SK-N-SH treated with all-trans-retinoic acid at 6 μM for 48 hours (cell line): ENCODE measurements at regions not wholly inside any gene's neighbourhood (a gene's known extent, or its start where the extent isn't known, plus 50 kb on each side); places are given as distances from the start of the nearest gene placed in this dataset.

ENCODE experiments used
- ATAC-seq: fragments of 200-7000 bp; cut with Tn5 transposase; 3 replicates; pipeline ENCODE4 v1.9.1; 2020; ENCODE audit warnings: mild to moderate bottlenecking, moderate library complexity
- ARNTL ChIP-seq: fragments of 450-650 bp; formaldehyde crosslinking; IDR thresholded peaks from 2 replicates; pipeline ENCODE4 v1.5.0; 2020; ENCODE audit warnings: low read depth, mild to moderate bottlenecking, moderate library complexity, borderline replicate concordance
- BACH2 ChIP-seq: fragments of 250-450 bp; sonication (Bioruptor Pico); IDR thresholded peaks from 2 replicates; pipeline ENCODE4 v1.9.0; 2021; ENCODE audit warnings: mild to moderate bottlenecking, borderline replicate concordance
- CSDC2 ChIP-seq: fragments of 250-450 bp; sonication (Bioruptor Pico); IDR thresholded peaks from 2 replicates; pipeline ENCODE4 v1.5.0; 2020; ENCODE audit warnings: mild to moderate bottlenecking, moderate library complexity
- ESRRG ChIP-seq: fragments of 250-450 bp; sonication (Bioruptor Pico); IDR thresholded peaks from 2 replicates; pipeline ENCODE4 v1.6.1; 2021; ENCODE audit warnings: mild to moderate bottlenecking
- GLIS3 ChIP-seq: fragments of 250-450 bp; sonication (Bioruptor Pico); IDR thresholded peaks from 2 replicates; pipeline ENCODE4 v1.5.0; 2020; ENCODE audit warnings: mild to moderate bottlenecking, moderate library complexity
- ISL1 ChIP-seq: fragments of 250-450 bp; sonication (Bioruptor Pico); IDR thresholded peaks from 2 replicates; pipeline ENCODE4 v2.1.2; 2022; ENCODE audit warnings: mild to moderate bottlenecking, moderate library complexity
- PATZ1 ChIP-seq: fragments of 250-450 bp; sonication (Bioruptor Pico); IDR thresholded peaks from 2 replicates; pipeline ENCODE4 v1.8.0; 2020; ENCODE audit warnings: mild to moderate bottlenecking, moderate library complexity, borderline replicate concordance
- POU6F1 ChIP-seq: fragments of 250-450 bp; sonication (Bioruptor Pico); IDR thresholded peaks from 2 replicates; pipeline ENCODE4 v1.8.0; 2021; ENCODE audit warnings: low read depth, mild to moderate bottlenecking, moderate library complexity, borderline replicate concordance
- PPARA ChIP-seq: fragments of 250-450 bp; sonication (Bioruptor Pico); IDR thresholded peaks from 2 replicates; pipeline ENCODE4 v1.5.0; 2020; ENCODE audit warnings: mild to moderate bottlenecking, borderline replicate concordance
- RARB ChIP-seq: fragments of 250-450 bp; sonication (Bioruptor Pico); IDR thresholded peaks from 2 replicates; pipeline ENCODE4 v1.8.0; 2021; ENCODE audit warnings: mild to moderate bottlenecking, moderate library complexity
- SNAI2 ChIP-seq: fragments of 250-450 bp; sonication (Bioruptor Pico); IDR thresholded peaks from 2 replicates; pipeline ENCODE4 v1.5.0; 2020; ENCODE audit warnings: mild to moderate bottlenecking, moderate library complexity
- TCF4 ChIP-seq: fragments of 250-450 bp; sonication (Bioruptor Pico); IDR thresholded peaks from 2 replicates; pipeline ENCODE4 v1.8.0; 2021; ENCODE audit warnings: mild to moderate bottlenecking, moderate library complexity, borderline replicate concordance
- TOX ChIP-seq: fragments of 250-450 bp; sonication (Bioruptor Pico); IDR thresholded peaks from 2 replicates; pipeline ENCODE4 v1.8.0; 2021; ENCODE audit warnings: mild to moderate bottlenecking, moderate library complexity, borderline replicate concordance
- TSHZ2 ChIP-seq: fragments of 250-450 bp; sonication (Bioruptor Pico); IDR thresholded peaks from 2 replicates; pipeline ENCODE4 v1.5.0; 2020; ENCODE audit warnings: mild to moderate bottlenecking, moderate library complexity
- ZC3H10 ChIP-seq: fragments of 250-450 bp; sonication (Bioruptor Pico); IDR thresholded peaks from 2 replicates; pipeline ENCODE4 v1.5.1; 2021; ENCODE audit warnings: mild to moderate bottlenecking, moderate library complexity
- ZFP3 ChIP-seq: fragments of 250-450 bp; sonication (Bioruptor Pico); IDR thresholded peaks from 2 replicates; pipeline ENCODE4 v1.5.0; 2020; ENCODE audit warnings: mild to moderate bottlenecking, moderate library complexity
- ZNF565 ChIP-seq: fragments of 450-650 bp; formaldehyde crosslinking; conservative IDR thresholded peaks from 2 replicates; pipeline ENCODE4 v1.5.0; 2020; ENCODE audit warnings: low read depth, mild to moderate bottlenecking, moderate library complexity
- ZNF70 ChIP-seq: fragments of 450-650 bp; formaldehyde crosslinking; IDR thresholded peaks from 2 replicates; pipeline ENCODE4 v1.5.0; 2020; ENCODE audit warnings: mild to moderate bottlenecking, moderate library complexity
- TF ChIP-seq, protein P1 (sequence below): fragments of 250-450 bp; sonication (Bioruptor Pico); IDR thresholded peaks from 2 replicates; pipeline ENCODE4 v1.5.1; 2021; ENCODE audit warnings: mild to moderate bottlenecking, moderate library complexity

- no peak for ATAC-seq
- TF ChIP-seq PPARA (no peak), ZNF70 (CRISPR knock-in tag) (no peak), PATZ1 (no peak), ESRRG (CRISPR knock-in tag) (no peak), TSHZ2 (CRISPR knock-in tag) (no peak)
These were observed 382.2 kb downstream of the GRIN2B start for GRCh38 chr12:13599176-13599575.

GRCh38 chr12:13597837-13598236 is 383.6 kb downstream of the GRIN2B start:
- no peak for ATAC-seq
- TF ChIP-seq ZNF70 (CRISPR knock-in tag) (no peak), ZFP3 (CRISPR knock-in tag) (no peak), TCF4 (CRISPR knock-in tag) (no peak), CSDC2 (no peak), ZC3H10 (no peak), SNAI2 (CRISPR knock-in tag) (no peak), GLIS3 (CRISPR knock-in tag) (no peak), BACH2 (no peak), TOX (CRISPR knock-in tag) (no peak), RARB (no peak)

GRCh38 chr12:13597166-13597565 is 384.2 kb downstream of the GRIN2B start:
- ATAC-seq = no peak
- TF ChIP-seq POU6F1 (CRISPR knock-in tag) = no peak
- no peak for TF ChIP-seq ZNF565 (CRISPR knock-in tag)
- no peak for TF ChIP-seq PPARA
- TF ChIP-seq TCF4 (CRISPR knock-in tag) = no peak
- TF ChIP-seq RARB = no peak
- TF ChIP-seq, all 23 proteins: peak for 0

GRCh38 chr12:13596714-13597113 is 384.7 kb downstream of the GRIN2B start:
- TF ChIP-seq TCF4 (CRISPR knock-in tag) = no peak
- TF ChIP-seq, all 23 proteins: peak for 0
- ATAC-seq = no peak

DNA sequence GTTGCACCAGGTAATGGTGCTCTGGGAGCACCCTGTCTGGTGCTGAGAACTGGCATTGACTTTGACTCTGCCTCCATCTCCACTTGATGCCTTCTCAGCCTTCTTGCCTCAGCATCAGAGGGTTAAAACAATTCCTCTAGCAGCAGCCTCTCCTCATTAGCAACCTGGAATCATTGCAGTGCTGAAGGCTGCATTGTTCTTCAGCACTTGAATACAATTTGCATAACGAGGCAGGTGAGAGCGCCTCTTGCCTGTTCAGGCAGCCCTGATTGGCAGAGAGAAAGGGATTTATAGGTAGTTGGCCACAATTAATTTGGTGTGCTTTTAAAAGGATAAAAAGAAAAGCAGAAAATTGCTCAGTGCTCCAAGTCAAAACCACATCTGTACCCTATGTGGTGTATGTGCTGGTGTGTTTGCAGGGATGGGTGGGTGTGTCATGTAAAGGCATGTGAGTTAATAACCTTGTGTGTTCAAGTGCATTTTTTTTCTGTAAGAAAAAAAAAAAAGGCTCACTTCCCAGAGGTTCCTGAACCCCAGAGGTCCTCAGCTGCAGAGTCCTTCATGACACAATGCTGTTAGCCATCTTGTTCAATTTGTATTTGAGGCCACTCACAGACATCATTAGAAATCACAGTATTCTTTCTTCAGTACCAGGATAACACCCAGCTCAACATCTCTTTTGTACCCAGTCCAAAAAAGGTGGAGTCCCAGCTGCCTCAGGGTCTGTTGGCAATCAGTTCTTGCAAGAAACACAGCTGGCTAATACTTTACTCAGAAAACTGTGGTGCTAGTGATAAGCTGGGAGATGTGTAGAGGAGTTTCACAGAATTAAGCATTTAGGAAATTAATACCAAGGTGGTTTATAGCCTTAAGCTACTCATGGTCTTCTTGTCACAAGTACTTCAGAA is 385.6 kb downstream of the GRIN2B start:
- ATAC-seq = no peak
- no peak for TF ChIP-seq TCF4 (CRISPR knock-in tag)
- no peak for TF ChIP-seq CSDC2
- TF ChIP-seq TOX (CRISPR knock-in tag) = no peak
- TF ChIP-seq, all 23 proteins: peak for 0

GRCh38 chr12:13594731-13595514 is 386.5 kb downstream of the GRIN2B start:
- TF ChIP-seq ZNF565 (CRISPR knock-in tag) = no peak
- no peak for TF ChIP-seq ARNTL (CRISPR knock-in tag)
- TF ChIP-seq ISL1 (CRISPR knock-in tag) = no peak
- TF ChIP-seq, protein P1, sequence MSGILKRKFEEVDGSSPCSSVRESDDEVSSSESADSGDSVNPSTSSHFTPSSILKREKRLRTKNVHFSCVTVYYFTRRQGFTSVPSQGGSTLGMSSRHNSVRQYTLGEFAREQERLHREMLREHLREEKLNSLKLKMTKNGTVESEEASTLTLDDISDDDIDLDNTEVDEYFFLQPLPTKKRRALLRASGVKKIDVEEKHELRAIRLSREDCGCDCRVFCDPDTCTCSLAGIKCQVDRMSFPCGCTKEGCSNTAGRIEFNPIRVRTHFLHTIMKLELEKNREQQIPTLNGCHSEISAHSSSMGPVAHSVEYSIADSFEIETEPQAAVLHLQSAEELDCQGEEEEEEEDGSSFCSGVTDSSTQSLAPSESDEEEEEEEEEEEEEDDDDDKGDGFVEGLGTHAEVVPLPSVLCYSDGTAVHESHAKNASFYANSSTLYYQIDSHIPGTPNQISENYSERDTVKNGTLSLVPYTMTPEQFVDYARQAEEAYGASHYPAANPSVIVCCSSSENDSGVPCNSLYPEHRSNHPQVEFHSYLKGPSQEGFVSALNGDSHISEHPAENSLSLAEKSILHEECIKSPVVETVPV (CRISPR knock-in tag) = no peak
- TF ChIP-seq, all 23 proteins: peak for 0
- ATAC-seq = no peak
